COLO829 (cell line): ENCODE measurements at regions not wholly inside any gene's neighbourhood (a gene's known extent, or its start where the extent isn't known, plus 50 kb on each side); places are given as distances from the start of the nearest gene placed in this dataset.
"Not testable (repeated sequence)": the region's sequence is repeated elsewhere in the genome, so short reads cannot be mapped to it uniquely, and the experiment has no call there.

ENCODE experiments used
- DNase-seq: peaks from one replicate; pipeline ENCODE4 v3.0.0; 2012; ENCODE audit warnings: low spot score

DNA sequence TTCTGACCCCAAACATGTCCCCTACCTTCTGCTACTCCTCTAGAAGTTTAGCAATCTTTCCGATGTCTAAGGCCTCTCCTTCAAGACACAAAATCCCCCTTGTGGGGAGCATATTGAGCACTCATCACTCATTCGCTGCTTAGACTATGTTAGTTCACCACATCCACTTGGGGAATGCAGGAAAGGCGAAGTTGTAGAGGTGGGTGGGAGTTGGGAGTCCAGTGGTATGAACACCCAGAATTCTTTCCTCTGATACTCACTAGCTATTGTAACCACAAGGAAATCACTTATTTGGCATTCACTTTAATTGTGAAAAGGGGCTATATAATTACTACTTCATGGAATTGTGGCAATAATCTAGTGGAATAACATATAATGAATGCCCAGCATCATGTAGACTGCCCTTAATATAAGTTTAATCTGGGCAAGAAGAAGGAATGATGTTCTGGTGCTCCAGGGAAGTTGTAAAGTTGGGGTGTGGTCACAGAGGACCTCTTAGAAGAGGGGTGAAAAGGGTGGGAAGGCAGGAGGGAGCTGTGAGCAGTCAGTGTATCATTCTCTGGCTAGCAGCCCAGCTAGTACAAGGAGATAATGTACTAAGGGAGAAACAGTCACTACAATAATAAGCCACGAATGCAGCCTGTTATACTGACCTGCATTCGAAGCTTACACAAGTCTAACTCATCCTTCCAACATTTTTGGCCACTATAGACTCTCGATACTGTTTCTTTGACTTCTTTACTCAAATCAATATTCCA, 468.2 kb upstream of the DIPK2B start:
- no peak for DNase-seq

- no peak for DNase-seq
These were observed 467.0 kb upstream of the DIPK2B start for GRCh38 chrX:45667666-45668065.

DNA sequence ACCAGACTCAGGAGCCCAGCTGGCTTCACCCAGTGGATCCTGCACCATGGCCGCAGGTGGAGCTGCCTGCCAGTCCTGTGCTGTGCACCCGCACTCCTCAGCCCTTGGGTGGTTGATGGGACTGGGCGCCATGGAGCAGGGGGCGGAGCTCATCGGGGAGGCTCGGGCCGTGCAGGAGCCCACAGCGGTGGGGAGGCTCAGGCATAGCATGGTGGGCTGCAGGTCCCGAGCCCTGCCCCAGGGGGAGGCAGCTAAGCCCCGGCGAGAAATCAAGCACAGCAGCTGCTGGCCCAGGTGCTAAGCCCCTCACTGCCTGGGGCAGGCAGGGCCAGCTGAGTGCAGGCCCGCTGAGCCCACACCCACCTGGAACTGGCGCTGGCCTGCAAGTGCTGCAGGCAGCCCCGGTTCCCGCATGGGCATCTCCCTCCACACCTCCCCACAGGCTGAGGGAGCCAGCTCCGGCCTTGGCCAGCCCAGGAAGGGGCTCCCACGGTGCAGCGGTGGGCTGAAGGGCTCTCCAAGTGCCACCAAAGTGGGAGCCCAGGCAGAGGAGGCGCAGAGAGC, 464.1 kb upstream of the DIPK2B start:
- no peak for DNase-seq

- DNase-seq: no peak
These were observed 459.8 kb upstream of the DIPK2B start for GRCh38 chrX:45660477-45660876.

DNA sequence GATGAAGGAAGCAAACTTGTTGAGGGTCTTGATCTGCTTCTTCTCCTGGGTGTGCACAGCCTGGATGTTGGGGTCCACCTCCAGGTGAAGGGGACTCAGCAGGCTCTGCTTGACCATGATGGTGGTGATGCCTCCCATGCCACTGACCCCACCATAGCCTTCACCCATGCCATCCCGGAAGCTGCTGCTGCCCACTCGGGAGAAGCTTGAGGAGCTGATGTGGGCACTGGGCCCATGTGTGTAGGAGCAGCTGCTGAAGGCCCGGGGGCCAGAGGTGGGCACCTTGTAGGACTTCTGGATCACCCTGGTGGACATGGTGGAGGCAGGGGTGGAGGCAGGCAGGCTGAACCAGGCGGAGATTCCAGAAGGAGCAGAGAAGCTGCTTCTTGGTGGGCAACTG, 432.7 kb upstream of the DIPK2B start:
- DNase-seq: no peak

GRCh38 chrX:45632506-45632905, 431.8 kb upstream of the DIPK2B start:
- DNase-seq: no peak

DNA sequence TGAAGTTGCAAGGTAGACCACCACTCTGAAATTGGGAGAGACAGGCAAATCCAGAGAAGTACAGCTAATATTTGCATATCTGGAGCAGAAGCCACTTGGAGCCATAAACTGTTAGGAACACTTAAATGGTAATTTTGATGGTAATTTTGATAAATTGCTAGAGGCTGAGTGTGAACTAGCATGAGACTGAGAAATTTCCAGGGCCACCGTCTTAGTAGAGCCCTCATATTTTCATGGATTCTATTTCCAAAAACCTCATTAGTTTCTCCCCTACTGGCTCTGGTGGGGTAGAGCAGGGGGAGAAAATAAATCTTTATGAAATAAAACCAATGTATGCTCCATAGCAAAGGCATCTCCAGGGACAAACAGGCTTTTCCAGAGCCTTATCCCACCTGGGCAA, 429.4 kb upstream of the DIPK2B start:
- DNase-seq: no peak

DNA sequence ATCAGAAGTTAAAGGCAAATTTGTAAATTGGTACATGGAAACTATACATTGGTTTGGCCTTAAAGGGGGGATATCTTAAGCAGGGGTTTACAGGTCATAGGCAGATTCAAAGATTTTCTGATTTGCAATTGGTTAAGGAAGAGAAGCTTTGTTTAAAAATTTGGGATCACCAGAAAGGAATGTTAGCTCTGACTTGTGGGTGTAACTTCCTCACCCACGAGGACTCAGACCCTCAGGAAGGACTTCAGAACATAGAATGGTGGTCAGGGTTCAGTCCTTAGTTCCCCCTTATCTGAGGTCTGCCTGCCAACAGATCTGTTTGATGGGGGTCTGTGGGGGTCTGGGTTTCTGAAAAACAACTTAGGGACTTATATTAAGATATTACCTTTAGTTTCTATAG, 427.4 kb upstream of the DIPK2B start:
- no peak for DNase-seq

GRCh38 chrX:45623266-45623665, 422.6 kb upstream of the DIPK2B start:
- peak; percentile 32 for DNase-seq

DNA sequence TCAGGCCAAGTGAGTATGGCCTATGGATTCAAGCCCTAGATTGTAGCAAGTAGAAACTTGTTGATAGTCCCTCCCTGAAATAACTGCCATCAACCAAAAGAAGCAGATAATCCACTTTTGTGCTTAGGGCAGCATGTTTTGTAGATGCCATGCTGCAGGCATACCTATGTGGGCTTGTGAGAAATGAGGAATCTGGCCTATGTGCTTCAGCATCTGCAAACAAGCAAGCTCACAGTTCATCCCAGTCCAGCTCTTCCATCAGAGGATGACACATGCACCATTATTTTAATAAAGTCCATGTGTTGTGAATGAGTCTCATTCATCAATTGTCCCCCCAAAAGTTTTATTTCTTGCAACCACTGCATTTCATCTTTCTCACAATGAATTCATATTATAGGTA, 421.9 kb upstream of the DIPK2B start:
- peak; percentile 21 for DNase-seq

- DNase-seq: no peak
These were observed 421.4 kb upstream of the DIPK2B start for GRCh38 chrX:45622042-45622423.

DNA sequence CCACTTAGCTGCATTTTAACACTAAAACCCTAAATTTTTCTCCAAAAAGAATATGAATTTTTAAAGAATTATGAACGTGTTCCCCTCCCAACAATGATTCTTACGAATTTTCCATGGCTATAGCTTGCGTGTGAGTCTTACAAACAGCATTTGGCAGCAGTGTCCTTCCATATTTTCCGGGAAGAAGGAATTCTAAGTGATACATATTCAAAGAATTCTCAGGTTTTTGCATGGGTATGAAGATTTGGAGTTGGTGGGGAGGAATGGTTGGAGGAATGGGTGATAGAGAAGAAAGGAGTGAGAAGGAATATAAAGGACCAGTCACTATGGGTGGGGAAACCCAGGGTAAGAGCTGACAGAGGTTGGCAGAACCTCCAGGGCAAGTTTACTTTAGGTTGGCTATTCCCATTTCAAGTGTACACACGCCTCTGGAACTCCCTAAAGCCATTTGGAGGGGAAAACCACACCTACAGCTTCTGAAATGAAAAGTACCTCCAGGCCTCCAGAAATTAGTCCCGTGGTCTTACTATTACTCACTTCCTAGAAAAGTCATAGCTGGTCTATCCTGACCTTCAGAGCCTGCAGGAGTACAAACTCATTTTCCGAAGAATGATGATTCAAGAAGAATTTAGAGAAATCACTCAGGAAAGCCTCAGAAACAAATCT, 420.8 kb upstream of the DIPK2B start:
- peak; percentile 17 for DNase-seq

GRCh38 chrX:45619290-45619689, 418.6 kb upstream of the DIPK2B start:
- no peak for DNase-seq

DNA sequence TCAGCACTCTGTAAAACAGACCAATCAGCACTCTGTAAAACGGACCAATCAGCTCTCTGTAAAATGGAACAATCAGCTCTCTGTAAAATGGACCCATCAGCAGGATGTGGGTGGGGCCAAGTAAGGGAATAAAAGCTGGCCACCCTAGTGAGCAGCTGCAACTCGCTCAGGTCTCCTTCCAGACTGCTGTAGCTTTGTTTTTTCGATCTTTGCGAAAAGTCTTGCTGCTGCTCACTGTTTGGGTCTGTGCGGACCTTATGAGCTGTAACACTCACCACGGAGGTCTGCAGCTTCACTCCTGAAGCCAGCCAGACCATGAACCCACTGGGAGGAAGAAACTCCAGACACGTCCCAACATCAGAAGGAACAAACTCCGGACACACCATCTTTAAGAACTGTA, 414.9 kb upstream of the DIPK2B start:
- DNase-seq: not testable (repeated sequence)

DNA sequence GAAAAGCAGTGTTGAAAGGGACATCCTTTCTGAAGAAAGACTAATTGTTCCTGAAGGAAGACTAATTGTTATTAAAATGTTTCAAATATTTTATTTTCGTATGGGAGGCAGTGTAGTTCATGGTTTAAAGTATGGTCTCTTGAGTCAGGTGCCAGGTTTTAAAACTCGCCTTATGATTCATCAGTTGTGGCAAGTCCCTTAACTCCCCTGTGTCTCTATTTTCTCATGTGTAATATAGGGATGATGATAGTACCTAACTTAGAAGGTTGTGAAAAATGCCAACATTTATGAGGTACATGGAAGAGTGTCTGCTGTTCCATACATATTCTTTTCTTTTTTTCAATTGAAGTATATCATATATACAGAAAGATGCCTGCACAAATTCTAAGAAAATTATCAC, 414.2 kb upstream of the DIPK2B start:
- no peak for DNase-seq

DNA sequence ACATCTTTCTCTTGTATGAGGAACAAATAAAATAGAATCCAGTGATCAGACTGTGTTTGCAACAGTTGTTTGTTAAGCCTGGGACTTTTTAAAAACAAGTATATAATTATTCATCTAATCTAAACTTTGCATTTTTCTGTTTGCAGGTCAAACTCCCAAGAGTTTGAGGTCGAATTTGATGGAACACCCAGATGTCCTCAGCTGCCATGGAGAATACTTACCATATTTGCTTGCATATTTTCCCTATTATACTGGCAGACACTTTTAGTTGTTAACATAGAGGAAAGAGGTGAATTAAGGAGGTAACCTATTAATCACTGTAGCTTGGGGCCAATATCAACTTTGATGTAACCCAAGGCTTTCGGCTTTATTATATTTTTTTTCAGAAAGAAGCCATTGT, 401.5 kb upstream of the DIPK2B start:
- no peak for DNase-seq

- DNase-seq: no peak
These were observed 400.4 kb upstream of the DIPK2B start for GRCh38 chrX:45601052-45601451.

DNA sequence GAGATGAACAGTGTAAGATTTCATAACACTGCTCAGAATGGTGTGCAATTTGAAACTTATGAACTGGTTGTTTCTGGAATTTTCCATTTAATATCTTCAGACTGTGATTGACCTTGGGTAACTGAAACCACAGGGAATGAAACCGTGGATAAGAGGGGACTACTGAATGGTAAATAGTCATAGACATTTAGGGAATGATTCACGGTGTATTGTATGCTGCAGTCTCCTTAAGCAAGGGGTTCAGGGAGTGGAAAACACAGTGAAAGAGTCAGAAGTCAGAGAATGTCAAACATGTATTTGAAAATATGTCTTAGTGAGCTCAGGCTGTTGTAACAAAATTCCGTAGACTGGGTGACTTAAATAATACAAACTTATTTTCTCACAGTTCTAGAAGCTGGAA, 398.2 kb upstream of the DIPK2B start:
- no peak for DNase-seq

GRCh38 chrX:45596188-45596808, 395.6 kb upstream of the DIPK2B start:
- no peak for DNase-seq

- no peak for DNase-seq
These were observed 391.4 kb upstream of the DIPK2B start for GRCh38 chrX:45592101-45592500.

DNA sequence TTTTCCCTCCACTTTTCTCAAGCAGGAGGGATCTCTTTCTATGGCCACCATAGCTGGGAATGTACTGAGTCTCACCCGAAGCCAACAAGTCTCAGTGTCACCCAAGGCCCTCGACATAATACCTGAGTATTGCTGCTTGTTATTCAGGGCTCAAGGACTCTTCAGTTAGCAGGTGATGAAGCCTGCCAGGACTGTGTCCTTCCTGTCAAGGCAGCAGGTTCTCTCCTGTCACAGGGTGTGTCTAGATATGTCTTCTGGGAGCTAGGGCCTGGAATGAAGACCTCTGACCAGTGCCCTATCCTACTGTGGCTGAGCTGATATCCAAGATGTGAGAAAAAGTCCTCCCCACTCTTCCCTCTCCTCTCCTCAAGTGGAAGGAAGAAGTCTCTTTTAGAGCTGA, 391.0 kb upstream of the DIPK2B start:
- no peak for DNase-seq

DNA sequence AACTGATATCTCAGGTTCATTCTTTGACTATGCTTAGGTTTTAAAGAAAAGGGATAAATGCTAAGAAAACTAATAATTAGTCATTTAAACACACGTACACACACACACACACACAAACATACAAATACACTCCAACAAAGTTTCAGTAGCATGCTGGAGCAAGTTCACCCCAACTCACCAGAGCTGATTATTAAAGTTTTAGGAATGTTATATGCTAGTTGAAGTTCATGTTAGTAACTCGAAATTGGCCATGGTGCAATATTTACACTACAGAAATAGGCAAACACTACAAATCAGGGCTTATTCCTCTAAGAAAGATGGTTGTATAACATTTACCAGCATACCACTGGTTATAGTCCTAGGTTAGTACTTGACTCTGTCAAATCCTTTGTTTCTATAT, 384.0 kb upstream of the DIPK2B start:
- no peak for DNase-seq

DNA sequence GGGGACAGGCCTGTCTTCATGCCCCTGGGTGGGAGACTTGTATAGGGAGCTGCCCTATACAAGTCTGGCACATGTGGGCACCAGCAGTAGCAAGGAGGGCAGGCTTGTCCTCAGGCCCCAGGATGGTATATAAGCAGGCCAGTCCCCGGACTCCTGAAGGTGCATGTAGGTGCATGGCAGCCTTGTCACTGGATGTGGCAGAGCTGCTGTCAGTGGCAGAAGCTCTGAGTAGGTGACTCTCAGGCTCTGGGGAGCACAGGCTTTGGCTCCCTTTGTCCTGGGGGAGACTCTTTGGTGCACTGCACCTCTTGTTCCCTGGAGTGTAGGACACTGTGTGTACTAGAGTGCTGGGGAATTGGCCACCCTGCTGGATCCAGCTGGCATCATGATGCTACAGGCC, 376.7 kb upstream of the DIPK2B start:
- no peak for DNase-seq
